ENCODE measurements at regions not wholly inside any gene's neighbourhood (a gene's known extent, or its start where the extent isn't known, plus 50 kb on each side); places are given as distances from the start of the nearest gene placed in this dataset.

DNA sequence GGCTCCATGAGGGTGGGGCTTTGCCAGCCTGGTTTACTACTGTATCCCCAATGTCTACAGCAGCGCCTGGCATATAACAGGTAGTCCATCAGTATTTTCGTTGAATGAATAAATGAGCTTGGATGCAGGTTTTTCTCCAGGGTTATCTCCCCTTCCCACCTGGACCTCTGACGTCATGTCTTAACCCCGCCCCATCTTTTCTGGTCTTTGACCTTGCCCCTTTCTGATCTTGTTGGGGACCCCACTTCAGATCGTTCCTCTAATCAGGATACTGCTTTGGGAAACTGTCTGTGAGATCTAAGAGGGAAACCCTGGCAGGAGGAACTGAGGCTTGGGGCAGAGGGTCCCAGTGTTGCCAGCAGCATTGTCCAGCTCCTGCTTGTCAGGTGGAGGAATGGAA, 68.8 kb upstream of the GCSH start:
- H3K9me3 ChIP-seq: no peaks in the 10 kb centered on the region
- H3K27me3 ChIP-seq: no peaks in the 10 kb centered on the region
- no peaks in the 10 kb centered on the region for H3K36me3 ChIP-seq
- DNase-seq (no peak), ATAC-seq (no peak)
- H3K4me1 ChIP-seq: no peaks in the 10 kb centered on the region
- TF ChIP-seq, protein P1, sequence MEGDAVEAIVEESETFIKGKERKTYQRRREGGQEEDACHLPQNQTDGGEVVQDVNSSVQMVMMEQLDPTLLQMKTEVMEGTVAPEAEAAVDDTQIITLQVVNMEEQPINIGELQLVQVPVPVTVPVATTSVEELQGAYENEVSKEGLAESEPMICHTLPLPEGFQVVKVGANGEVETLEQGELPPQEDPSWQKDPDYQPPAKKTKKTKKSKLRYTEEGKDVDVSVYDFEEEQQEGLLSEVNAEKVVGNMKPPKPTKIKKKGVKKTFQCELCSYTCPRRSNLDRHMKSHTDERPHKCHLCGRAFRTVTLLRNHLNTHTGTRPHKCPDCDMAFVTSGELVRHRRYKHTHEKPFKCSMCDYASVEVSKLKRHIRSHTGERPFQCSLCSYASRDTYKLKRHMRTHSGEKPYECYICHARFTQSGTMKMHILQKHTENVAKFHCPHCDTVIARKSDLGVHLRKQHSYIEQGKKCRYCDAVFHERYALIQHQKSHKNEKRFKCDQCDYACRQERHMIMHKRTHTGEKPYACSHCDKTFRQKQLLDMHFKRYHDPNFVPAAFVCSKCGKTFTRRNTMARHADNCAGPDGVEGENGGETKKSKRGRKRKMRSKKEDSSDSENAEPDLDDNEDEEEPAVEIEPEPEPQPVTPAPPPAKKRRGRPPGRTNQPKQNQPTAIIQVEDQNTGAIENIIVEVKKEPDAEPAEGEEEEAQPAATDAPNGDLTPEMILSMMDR (IDR thresholded peaks at IDR 0.05 in 4 of 5, conservative IDR thresholded peaks at IDR 0.05 in 1 of 5): no peak
- TF ChIP-seq POLR2A (IDR thresholded peaks at IDR 0.05): no peak
- no peak overlapping the region for H3K27ac ChIP-seq
- in situ Hi-C loops (cut with MboI; ENCODE audit: low sequenced_read_pairs in 4 of 4) (no loop called here), intact Hi-C loops (cut with DNase I; ENCODE audit: low total_unique reads) (no loop called here)
- no peak overlapping the region for H3K4me3 ChIP-seq

DNA sequence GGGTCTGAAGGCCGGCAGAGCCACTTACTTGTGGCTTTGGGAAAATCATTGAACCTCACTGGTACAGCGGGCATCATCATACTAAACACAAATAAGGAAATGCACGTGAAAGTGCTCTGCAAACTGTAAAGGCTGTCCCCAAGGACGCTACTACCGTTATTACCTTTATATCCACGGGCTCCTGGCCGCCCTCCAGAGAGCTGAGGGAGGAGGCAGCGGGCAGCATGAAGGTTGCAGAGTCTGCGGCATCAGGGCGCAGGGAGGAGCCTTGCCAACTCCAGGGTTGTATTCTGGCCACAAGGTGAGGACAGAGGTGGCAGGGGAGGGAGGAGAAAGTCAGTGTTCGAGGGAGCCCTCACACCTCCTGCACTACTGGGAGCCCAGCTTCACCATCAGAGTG, 68.3 kb upstream of the GCSH start:
- in situ Hi-C loops (cut with MboI; ENCODE audit: low sequenced_read_pairs in 4 of 4) (no loop called here), intact Hi-C loops (cut with DNase I; ENCODE audit: low total_unique reads) (no loop called here)
- H3K4me1 ChIP-seq: no peaks in the 10 kb centered on the region
- DNase-seq (no peak), ATAC-seq (no peak)
- H3K27me3 ChIP-seq: no peaks in the 10 kb centered on the region
- no peaks in the 10 kb centered on the region for H3K36me3 ChIP-seq
- TF ChIP-seq, protein P1 (IDR thresholded peaks at IDR 0.05 in 4 of 5, conservative IDR thresholded peaks at IDR 0.05 in 1 of 5): no peak
- no peak for TF ChIP-seq POLR2A (IDR thresholded peaks at IDR 0.05)
- no peak overlapping the region for H3K4me3 ChIP-seq
- H3K9me3 ChIP-seq: no peaks in the 10 kb centered on the region
- H3K27ac ChIP-seq: no peak overlapping the region

DNA sequence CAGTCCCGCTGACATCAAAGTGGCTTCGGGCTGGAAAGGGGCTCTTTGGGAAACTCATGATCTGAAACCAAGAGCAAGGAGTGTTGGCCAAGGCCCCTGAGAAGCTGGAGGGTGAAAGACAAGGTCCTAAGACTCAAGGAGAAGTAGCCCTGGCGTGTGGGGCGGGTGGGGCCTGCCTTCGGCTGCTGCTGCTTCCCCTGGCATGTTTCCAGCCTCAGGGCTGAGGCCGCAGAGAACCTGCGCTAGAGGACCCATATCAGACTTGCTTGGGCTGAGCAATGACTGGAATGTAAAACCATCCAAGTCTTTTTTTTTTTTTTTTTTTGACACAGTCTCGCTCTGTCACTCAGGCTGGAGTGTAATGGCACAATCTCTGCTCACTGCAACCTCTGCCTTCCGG, 67.5 kb upstream of the GCSH start:
- intact Hi-C loops (cut with DNase I; ENCODE audit: low total_unique reads): no loop called here
- no peak for TF ChIP-seq POLR2A (IDR thresholded peaks at IDR 0.05)
- TF ChIP-seq, protein P1 (IDR thresholded peaks at IDR 0.05 in 4 of 5, conservative IDR thresholded peaks at IDR 0.05 in 1 of 5): no peak

DNA sequence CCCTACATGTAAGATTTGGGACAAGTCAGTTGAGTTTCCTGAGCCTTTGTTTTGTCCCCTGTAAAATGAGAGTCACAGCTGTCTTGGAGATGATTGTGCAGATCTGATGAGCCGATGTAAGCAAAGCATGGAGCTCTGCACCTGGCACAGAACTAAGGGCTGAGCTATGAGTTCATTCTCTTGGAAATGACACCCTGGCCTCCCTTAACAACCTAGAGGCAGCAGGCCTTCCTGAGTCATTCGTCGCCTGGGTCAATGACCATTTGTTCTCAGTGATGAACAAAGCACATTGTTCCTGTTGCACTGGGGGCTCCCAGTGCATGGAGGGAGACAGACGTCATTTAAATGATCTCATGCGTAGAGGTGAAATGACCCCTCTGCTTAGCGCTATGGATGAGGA, 62.8 kb upstream of the GCSH start:
- Histone ChIP-seq H3K36me3 (no peaks in the 10 kb centered on the region), H3K27me3 (no peaks in the 10 kb centered on the region), H3K4me3 (no peak overlapping the region), H3K27ac (no peak overlapping the region), H3K9me3 (no peaks in the 10 kb centered on the region), H3K4me1 (no peaks in the 10 kb centered on the region)
- ATAC-seq: no peak
- in situ Hi-C loops (cut with MboI; ENCODE audit: low sequenced_read_pairs in 4 of 4) (no loop called here), intact Hi-C loops (cut with DNase I; ENCODE audit: low total_unique reads) (no loop called here)
- no peak for DNase-seq
- TF ChIP-seq POLR2A (IDR thresholded peaks at IDR 0.05): no peak
- TF ChIP-seq, protein P1 (IDR thresholded peaks at IDR 0.05 in 4 of 5, conservative IDR thresholded peaks at IDR 0.05 in 1 of 5): no peak

More for the DNA sequence above, 67.5 kb upstream of the GCSH start:
- no peak overlapping the region for H3K27ac ChIP-seq
- H3K4me1 ChIP-seq: no peaks in the 10 kb centered on the region
- no peaks in the 10 kb centered on the region for H3K36me3 ChIP-seq
- no peaks in the 10 kb centered on the region for H3K27me3 ChIP-seq
- ATAC-seq: no peak
- H3K4me3 ChIP-seq: no peak overlapping the region
- DNase-seq: no peak
- no peaks in the 10 kb centered on the region for H3K9me3 ChIP-seq
- in situ Hi-C loops (cut with MboI; ENCODE audit: low sequenced_read_pairs in 4 of 4): no loop called here

DNA sequence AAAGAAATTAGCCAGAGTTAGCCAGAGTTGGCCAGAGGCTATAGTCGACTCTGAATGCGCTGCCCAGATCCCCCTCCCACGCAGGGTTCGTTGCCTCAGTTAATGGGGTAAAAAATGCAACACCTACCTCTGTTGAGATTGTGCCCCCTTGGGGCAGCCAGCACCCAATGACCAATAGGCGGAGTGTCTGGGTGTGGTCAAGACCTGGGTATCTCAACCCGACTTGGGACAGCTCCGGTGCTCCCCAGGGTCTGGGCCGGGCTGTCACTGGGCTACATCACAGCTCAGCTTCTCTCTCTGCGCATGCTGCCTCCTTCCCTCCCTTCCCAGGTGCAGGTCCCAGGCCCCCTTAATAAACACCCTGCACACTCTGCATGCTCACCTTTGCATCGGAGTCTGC, 59.6 kb upstream of the GCSH start:
- H3K4me1 ChIP-seq: no peaks in the 10 kb centered on the region
- ATAC-seq (no peak), DNase-seq (no peak)
- no peaks in the 10 kb centered on the region for H3K36me3 ChIP-seq
- TF ChIP-seq, protein P1 (IDR thresholded peaks at IDR 0.05 in 4 of 5, conservative IDR thresholded peaks at IDR 0.05 in 1 of 5): no peak
- no peak for TF ChIP-seq POLR2A (IDR thresholded peaks at IDR 0.05)
- no peak overlapping the region for H3K27ac ChIP-seq
- H3K9me3 ChIP-seq: no peaks in the 10 kb centered on the region
- no peak overlapping the region for H3K4me3 ChIP-seq
- in situ Hi-C loops (cut with MboI; ENCODE audit: low sequenced_read_pairs in 4 of 4): no loop called here
- H3K27me3 ChIP-seq: no peaks in the 10 kb centered on the region
- intact Hi-C loops (cut with DNase I; ENCODE audit: low total_unique reads): no loop called here

All from gastrocnemius medialis (tissue), 4 donors.